ENCODE measurements at regions not wholly inside any gene's neighbourhood (a gene's known extent, or its start where the extent isn't known, plus 50 kb on each side); places are given as distances from the start of the nearest gene placed in this dataset.

- intact Hi-C loops (cut with DNase I): no loop called here
- no peak for DNase-seq (ENCODE audit: low spot score)
Observed at GRCh38 chr7:117929237-117929636, 56.0 kb upstream of the CTTNBP2 start.

GRCh38 chr7:117931314-117931713 lies 58.1 kb upstream of the CTTNBP2 start:
- DNase-seq (ENCODE audit: low spot score): no peak
- intact Hi-C loops (cut with DNase I): no loop called here

GRCh38 chr7:117937049-117937752 lies 64.0 kb upstream of the CTTNBP2 start:
- DNase-seq (ENCODE audit: low spot score): no peak

GRCh38 chr7:117937753-117938483 lies 64.7 kb upstream of the CTTNBP2 start:
- DNase-seq (ENCODE audit: low spot score): no peak
- intact Hi-C loops (cut with DNase I): no loop called here

More at GRCh38 chr7:117937049-117937752, 64.0 kb upstream of the CTTNBP2 start:
- intact Hi-C loops (cut with DNase I): no loop called here

GRCh38 chr7:117941138-117941810 lies 68.0 kb upstream of the CTTNBP2 start:
- intact Hi-C loops (cut with DNase I): no loop called here

GRCh38 chr7:117942780-117943179 lies 69.5 kb upstream of the CTTNBP2 start:
- DNase-seq (ENCODE audit: low spot score): no peak
- intact Hi-C loops (cut with DNase I): no loop called here

More at GRCh38 chr7:117941138-117941810, 68.0 kb upstream of the CTTNBP2 start:
- no peak for DNase-seq (ENCODE audit: low spot score)

GRCh38 chr7:117944886-117945285 lies 71.6 kb upstream of the CTTNBP2 start:
- intact Hi-C loops (cut with DNase I): no loop called here

GRCh38 chr7:117946151-117946633 lies 73.0 kb upstream of the CTTNBP2 start:
- no peak for DNase-seq (ENCODE audit: low spot score)
- intact Hi-C loops (cut with DNase I): no loop called here

More at GRCh38 chr7:117944886-117945285, 71.6 kb upstream of the CTTNBP2 start:
- no peak for DNase-seq (ENCODE audit: low spot score)

- no peak for DNase-seq (ENCODE audit: low spot score)
- intact Hi-C loops (cut with DNase I): no loop called here
Observed at GRCh38 chr7:117949232-117949631, 76.0 kb upstream of the CTTNBP2 start.

- intact Hi-C loops (cut with DNase I): no loop called here
- no peak for DNase-seq (ENCODE audit: low spot score)
Observed at GRCh38 chr7:117950601-117951260, 77.5 kb upstream of the CTTNBP2 start.

- intact Hi-C loops (cut with DNase I): no loop called here
- DNase-seq (ENCODE audit: low spot score): no peak
Observed at GRCh38 chr7:117951285-117951684, 78.0 kb upstream of the CTTNBP2 start.

- intact Hi-C loops (cut with DNase I): no loop called here
- DNase-seq (ENCODE audit: low spot score): no peak
Observed at GRCh38 chr7:117951691-117952280, 78.5 kb upstream of the CTTNBP2 start.

- DNase-seq (ENCODE audit: low spot score): no peak
- intact Hi-C loops (cut with DNase I): no loop called here
Observed at GRCh38 chr7:117955046-117955445, 81.8 kb upstream of the CTTNBP2 start.

GRCh38 chr7:117960351-117960750 lies 87.1 kb upstream of the CTTNBP2 start:
- intact Hi-C loops (cut with DNase I): no loop called here
- DNase-seq (ENCODE audit: low spot score): no peak

GRCh38 chr7:117961235-117961634 lies 88.0 kb upstream of the CTTNBP2 start:
- intact Hi-C loops (cut with DNase I): no loop called here
- DNase-seq (ENCODE audit: low spot score): no peak

- intact Hi-C loops (cut with DNase I): no loop called here
- DNase-seq (ENCODE audit: low spot score): no peak
Observed at GRCh38 chr7:117962366-117962994, 89.2 kb upstream of the CTTNBP2 start.

GRCh38 chr7:117963264-117964197 lies 90.3 kb upstream of the CTTNBP2 start:
- no peak for DNase-seq (ENCODE audit: low spot score)
- intact Hi-C loops (cut with DNase I): no loop called here

- DNase-seq (ENCODE audit: low spot score): no peak
- intact Hi-C loops (cut with DNase I): no loop called here
Observed at GRCh38 chr7:117970801-117971200, 97.6 kb upstream of the CTTNBP2 start.
